ENCODE measurements at regions not wholly inside any gene's neighbourhood (a gene's known extent, or its start where the extent isn't known, plus 50 kb on each side); places are given as distances from the start of the nearest gene placed in this dataset.
"Not testable (repeated sequence)": the region's sequence is repeated elsewhere in the genome, so short reads cannot be mapped to it uniquely, and the experiment has no call there.

DNA sequence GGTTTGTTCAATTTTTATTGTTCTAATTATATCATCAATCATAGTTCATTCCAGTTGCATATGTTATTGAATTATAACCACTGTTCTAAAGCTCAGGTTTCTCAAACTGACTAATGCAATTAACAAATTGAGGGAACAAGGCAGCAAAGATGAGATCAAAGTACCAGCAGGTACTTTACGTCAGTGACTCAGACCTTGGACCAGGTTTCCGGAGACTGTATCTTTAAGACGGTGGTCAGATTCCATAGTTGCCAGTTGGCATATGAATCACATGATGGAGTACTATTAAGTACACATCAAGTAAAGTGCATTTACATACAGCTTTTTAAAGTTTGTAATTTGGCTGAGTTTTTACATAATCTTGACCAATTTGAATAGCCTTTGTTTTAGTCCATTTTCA, 583.6 kb upstream of the ROBO2 start:
- DNase-seq = no peak

DNA sequence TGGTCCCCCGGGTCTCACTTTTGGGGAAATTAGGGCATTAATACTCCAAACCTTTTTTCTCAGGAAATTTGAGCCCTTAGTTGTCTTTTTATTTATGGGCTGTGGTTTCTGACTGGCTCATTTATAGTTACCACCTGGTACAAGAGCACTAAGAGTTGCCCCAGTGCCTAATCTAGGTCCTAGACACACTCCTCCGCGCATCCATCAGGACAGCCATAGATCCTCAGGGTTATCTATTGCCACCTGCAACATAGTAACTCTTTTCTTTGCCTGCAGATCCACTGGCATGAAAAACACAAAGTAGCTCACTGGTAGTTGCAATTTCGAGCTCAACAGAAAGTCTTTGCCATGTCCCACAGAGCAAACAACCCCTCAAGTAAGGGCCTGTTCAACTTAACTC, 576.4 kb upstream of the ROBO2 start:
- DNase-seq = no peak

DNA sequence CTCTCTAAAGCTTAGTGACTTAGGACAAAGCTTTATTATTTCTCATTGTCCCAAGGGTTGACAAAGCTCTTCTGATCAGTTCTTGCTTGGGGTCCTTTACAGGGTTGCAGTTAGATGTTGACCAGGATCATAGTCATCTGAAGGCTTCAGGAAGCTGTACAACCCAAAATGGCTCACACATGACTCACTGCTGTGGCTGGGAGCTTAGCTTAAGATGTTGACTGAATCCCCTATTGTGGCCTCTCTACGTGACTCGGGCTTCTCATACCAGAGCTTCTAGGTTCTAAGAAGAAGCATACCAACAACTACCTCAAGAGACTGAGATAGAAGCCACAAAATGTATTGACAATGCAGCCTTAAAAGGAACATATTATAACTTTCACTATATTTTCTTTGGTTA, 569.6 kb upstream of the ROBO2 start:
- no peak for DNase-seq

DNA sequence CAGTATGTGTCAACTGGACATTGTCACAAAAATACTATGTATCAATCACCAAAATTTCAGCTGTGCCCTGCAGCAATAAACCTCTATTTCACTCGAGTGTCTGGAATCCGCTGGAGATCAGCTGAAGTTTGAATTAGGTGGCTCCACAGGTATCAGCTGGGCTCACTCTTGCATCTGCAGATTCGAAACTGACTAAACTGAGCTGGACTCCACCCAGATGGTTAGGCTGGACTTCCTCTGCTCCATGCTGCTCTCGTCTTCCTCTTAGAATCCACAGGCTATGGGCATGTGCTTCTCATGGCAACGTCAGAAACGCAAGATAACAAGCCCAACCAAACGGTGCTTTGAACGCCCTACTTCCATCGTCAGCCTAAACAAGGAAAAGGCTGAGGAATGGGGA, 565.3 kb upstream of the ROBO2 start:
- no peak for DNase-seq

DNA sequence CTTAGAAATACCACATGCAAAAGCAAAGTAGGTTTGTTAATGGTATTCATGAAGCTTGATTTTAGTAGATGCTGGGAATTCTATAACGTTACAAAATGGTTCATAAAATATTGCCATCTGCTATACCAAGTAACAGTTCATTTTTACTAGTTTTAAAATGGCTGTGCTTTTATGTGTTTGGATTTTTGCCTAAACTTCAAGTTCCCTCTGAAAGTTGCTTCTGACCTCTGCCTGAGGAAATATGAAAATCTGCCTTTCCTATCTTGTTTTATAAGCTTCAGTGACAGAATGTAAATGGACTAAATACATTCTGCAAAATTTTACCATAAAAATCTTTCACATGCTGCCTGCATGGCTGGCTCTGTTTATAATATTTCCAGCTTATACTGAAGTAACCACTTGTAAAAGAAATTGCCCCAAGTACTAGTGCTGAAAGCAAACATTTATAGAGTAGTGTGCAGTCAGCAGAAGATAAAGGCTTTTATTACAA, 560.7 kb upstream of the ROBO2 start:
- no peak for DNase-seq

DNA sequence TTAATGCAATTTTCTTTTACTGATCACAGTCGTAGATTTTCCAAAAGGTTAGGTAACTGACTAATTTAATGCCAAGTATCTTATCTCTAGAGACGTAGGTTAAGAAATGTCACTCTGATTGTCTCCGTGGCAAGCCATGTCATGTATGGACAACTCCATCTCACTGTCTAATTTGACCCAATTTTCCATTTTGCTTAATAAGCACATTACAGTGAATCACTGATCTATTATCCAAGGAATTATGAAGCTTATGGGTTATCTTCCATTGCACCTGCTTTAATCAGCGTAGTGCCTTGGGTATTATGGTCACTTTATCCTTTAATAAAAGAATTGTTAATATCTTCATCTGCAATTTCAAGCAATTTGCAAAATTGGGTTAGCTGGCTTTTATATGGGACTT, 557.4 kb upstream of the ROBO2 start:
- no peak for DNase-seq

DNA sequence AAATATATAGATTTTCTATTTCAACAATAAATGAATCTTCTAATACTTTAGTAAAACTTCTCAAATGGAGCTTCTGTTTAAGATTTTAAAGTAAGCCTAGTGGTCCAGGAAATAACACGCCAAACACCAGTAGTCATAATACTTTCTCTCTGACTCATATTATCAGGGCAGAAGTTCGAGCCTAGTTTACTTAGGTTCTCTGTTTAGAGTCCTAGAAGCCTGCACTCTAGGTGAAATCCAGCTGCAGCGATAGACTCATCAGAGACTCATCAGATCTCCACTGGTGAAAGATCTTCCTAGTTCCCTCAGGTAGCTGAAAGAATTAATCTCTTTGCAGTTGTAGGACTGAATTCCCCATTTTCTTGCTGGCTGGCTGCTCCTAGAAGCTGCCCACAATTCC, 552.5 kb upstream of the ROBO2 start:
- no peak for DNase-seq

DNA sequence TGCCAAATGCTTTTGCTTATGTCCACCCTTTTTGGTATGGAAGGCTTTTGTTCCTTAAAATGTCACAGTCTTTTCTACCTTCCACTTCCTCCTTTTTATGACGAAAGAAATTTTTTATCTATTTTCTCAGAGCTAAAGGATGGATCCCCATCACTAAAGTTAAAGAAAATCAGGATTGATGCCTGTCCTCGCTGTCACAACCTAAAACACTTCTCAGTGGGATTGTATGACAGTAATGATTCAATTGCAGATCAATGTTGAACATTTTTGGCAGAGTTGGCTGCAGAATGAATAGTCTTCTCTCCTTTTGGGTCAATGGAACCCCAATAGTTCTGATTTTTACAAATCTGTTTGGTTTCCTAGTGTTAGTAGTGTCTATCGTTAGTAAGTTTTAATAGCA, 549.8 kb upstream of the ROBO2 start:
- no peak for DNase-seq

DNA sequence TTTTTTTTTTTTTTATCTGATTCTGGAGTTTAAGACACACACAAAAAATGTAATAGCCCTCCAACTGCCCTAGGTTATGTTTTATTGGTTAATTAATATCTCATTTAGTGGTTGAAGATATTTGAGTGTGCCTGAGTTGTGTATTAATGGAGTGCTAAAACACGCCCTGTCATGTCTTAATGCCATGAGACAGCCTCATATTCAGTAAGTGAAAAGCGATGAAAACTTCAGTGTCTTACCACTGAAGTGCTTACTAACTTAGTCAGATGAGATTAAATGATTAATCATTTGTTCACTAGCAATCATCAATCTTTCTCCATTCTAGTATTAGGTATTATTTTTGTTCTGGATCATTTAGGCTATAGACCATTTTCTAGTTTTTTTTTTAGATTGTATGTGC, 544.7 kb upstream of the ROBO2 start:
- no peak for DNase-seq

DNA sequence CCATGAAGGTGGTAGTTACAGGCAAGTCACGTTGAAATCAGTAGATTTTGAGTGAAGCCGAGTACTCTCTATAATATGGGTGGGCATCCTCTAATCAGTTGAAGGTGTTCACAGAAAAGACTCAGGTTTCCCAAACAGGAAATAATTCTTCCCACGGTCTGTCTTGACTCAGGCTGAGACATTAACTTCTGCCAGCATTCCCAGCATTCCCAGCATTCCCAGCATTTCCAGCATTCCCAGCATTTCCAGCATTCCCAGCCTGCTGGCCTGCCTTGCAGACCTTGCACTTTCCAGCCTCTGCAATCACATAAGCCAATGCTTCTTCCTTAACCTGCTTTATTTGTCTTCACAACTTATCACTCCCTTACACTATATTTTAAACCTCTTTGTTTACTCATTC, 542.3 kb upstream of the ROBO2 start:
- no peak for DNase-seq

DNA sequence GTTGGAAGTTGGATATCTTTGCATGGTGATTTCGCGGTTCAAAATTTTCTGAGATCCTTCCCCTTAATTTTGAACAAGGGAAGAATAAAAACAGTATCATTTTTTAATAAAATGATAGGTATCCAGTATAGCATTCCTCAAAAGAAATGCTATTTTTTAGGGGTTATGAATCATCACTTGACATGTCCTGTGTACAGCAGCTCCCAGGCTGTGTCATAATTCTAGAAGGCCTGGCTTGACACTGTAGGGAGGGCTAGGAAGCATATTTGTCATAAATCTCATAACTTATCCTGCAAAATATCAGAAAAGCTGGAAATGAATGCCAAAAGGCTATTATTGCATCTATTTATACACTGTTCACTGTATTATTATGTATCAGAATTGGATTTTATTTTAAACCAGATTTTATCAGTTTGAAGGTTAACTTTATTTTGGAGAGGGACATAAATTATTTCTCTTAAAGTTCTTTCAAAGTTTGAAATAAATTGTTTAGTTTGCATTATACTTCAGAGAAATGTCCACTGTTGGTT, 539.1 kb upstream of the ROBO2 start:
- DNase-seq = no peak

DNA sequence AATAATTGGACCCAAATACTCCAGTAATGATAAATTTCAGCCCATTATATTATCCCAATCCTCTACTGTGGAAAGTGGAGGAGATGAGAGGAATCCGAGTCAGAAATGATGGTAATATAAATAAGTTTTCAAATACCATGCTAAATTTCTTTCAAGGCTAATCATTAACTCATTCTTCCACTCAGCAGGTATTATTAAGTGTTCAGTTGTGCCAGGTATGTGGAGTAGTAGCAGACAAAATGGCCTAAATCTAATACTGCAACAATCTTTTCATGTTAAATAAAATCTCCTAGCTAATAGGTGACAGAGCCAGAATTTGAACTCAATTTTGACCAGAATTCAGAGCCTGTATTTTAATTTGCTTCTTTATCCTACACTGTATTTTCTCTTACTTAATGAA, 538.6 kb upstream of the ROBO2 start:
- no peak for DNase-seq

DNA sequence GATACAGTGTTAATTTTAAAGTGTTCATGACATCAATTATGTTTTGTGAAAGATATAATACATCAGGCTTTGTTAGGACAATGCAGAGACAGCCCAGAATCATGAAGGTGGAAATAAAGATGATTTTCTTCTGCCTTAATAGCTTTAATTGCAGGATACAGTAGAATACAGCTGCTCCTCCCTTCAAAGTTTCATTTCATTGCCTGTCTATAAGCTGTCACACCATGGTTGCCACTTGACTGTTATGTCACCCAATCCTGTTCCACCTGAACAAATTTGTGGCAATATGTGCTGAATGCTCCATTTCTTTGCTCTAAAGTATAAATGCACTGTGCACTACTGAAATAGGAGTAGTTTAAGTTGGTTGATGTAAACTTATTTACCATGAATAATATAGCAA, 537.8 kb upstream of the ROBO2 start:
- DNase-seq = peak; percentile 24

DNA sequence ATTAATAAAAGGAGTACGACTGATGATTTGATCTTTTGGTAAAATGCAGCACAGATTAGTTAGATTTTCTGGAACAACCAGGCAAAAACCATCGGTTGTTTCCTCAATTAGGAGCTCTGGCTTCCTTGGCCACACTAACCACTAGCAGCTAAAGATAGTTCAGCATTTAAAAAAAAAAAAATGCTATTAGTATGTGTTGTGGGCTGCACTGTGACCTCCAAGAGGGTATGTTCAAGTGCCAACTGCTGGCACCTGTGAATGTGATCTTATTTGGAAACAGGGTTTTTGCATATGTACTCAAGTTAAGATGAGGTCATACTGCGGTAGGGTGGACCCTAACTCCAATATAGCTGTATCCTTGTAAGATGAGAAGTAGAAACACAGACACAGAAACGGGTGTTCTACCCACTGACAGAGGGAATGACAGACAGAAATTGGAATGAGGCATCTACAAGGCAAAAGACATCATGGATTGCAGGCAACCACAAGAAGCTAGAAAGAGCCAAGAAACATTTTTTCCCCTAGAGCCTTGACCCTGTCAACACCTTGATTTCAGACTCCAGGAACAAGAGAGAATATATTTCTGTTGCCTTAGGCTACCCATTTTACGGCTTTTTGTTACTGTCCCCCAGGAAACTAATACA, 534.6 kb upstream of the ROBO2 start:
- DNase-seq = no peak

DNA sequence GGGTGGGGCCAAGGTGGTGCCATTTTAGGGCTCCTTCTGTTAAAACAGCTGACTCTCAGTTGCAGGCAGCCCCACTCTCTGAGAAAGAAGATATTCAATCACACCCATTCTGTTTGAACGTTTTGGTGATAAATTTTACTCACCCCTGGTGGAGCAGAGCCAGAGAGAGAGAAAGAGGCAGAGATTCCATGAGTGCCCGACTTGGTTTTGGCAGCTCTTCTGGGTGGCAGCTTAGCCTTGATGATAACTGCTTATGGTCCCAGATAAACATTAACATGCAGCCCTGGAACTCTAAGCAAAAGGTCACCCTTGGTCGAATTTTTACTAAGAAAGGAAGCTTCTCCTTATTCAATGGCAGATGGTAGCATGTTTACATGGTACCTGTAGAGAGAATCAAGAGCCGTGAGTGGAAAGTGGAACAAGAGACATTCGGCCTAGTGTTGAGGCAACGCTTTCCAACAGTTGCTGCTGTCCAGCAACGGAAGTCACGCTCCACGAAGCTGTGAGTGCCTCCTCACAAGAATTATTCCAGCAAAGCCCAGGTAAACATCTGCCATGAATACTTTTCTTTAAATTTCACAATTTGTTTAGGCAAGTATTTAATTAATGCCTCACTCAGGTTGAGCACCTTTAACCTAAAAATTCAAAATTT, 530.6 kb upstream of the ROBO2 start:
- DNase-seq = no peak

DNA sequence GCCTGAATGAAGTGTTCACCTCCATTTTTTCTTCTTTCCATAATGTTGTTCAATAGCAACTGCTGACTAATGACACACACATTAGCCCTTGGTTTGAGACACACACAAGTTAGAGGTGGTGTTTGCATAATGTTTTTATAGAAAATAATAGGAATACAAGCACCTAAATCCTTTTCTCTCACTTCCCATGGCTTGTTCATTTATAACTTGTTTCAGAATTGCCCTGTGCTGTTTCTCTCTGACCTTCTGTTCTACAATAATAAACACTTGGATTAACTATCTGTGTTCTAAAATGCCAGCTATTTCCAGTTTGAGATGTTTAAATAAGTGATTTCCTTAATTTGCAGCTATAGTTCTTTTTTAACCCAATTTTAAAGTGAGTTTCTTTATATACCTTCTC, 525.1 kb upstream of the ROBO2 start:
- no peak for DNase-seq

DNA sequence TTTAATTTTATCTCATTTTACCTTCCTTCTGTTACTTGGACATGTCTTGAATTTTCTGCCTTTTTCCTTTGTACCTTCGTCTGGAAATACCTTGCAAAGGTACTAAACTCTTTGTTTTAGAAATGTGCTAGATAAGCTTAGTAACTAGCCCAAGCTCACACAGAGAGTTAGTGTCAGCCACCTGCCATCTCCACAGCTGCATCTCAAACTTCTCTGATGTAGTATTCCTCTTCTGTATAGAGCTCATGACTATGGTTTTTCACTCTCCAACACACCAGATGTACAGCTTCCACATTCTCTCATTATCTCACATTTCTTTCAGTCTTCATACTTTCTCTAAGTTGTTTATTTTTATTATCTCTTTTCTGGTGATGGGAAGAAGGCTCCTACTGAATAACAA, 516.6 kb upstream of the ROBO2 start:
- no peak for DNase-seq

DNA sequence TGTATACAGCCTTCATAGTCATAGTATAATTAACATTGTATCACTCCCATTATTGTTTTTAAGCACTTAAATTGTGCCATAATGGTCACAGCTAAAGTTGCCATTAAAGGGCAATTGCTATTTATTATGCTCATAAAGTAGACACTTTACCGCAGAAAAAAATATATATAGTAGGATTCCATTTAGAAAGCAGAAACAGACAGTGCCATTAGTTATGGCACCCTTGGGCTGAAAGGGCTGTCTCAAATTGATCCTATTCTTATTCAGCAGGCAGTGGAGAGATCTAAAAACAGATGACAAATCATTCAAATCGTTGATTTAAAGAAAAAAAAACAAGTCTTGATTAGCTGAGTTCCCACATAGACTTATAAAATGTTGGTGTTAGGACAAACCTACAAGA, 514.2 kb upstream of the ROBO2 start:
- DNase-seq = no peak

DNA sequence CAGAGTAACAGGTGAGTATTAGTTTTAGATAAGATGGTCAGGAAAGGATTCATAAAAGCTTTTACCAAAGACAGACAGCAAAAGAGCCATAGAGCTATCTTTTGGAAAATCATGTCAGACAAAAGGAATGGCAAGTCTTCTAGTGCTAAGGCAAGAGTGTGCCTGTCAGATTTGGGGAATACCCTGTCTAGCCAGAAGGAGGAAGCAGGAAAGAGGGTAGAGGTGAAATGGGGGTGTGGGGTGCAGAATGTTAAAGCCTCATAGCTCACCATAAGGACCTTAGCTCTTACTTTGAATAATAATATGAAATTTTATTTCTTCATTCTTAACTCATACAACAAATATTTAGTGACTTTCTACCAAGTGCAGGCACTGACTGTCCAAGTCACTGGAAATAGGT, 512.1 kb upstream of the ROBO2 start:
- DNase-seq = no peak

DNA sequence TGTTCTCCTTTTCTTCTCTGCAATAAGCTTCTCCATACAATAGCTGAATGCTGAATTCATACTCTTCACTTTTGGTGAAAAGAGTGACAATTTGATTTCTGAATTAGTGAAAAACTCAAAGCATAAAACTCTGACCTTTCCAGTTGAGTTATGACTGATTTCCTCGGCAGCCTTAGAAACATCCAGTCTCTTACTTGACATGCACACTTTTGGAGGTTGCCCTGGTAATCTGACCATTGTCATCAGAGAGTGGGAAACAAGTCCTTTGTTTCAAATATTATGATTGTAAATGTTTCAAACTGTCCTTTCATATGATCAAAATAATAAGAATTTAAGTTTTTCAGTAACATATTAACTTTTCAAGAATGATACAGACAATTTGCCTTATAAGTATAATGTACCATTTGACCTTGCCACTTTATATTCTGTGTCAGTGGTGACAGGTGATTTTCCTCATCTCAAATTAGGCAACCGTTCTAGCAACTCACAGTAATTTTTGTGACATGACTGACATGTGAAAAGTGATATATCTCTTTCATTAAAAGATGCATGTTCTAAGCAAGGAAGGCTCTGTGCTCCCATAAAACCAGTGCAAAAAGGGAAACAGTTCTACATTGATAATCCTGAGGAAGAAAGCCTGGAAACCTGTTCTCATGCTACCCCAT, 507.6 kb upstream of the ROBO2 start:
- no peak for DNase-seq

DNA sequence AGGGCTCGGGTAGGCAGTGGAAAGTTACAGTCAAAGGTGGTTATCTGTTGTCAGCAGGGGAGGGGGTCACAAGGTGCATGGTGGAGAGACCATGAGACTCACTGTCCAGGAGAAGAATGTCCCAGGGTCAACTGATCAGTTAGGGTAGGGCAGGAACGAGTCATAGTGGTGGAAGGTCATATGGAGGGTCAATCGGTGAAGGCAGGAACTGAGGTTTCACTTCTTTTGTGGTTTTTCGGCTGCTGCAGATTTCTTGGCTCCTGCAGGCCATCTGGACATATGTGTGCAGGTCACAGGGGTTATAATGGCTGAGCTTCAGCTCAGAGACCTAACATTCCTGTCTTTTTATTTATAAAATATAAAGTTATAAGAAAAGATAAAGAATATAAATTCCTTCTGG, 506.2 kb upstream of the ROBO2 start:
- DNase-seq = not testable (repeated sequence)

DNA sequence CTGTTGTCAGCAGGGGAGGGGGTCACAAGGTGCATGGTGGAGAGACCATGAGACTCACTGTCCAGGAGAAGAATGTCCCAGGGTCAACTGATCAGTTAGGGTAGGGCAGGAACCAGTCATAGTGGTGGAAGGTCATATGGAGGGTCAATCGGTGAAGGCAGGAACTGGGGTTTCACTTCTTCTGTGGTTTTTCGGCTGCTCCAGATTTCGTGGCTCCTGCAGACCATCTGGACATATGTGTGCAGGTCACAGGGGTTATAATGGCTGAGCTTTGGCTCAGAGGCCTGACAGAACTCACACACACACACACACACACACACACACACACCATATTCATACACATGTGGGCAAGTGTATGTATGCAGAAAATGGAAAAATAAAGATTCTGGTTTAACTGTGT, 502.0 kb upstream of the ROBO2 start:
- not testable (repeated sequence) for DNase-seq

DNA sequence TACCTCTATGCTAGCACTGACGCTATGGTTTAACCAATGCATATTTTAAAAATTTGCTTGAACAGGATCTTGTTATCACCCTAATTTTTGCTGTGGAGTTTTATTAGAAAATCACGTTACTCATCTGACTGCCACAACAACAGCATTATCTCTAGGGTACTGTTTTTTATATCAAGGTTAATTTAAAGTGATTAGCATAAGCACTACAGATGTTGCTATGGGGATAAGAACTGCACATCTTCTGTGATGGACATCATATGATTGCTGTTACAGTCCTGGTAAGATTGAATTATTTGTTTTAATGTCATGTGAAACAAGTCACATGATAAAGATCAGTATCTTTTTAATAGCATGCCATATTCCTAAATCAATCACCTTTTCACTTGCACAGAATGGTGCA, 492.2 kb upstream of the ROBO2 start:
- DNase-seq = no peak

DNA sequence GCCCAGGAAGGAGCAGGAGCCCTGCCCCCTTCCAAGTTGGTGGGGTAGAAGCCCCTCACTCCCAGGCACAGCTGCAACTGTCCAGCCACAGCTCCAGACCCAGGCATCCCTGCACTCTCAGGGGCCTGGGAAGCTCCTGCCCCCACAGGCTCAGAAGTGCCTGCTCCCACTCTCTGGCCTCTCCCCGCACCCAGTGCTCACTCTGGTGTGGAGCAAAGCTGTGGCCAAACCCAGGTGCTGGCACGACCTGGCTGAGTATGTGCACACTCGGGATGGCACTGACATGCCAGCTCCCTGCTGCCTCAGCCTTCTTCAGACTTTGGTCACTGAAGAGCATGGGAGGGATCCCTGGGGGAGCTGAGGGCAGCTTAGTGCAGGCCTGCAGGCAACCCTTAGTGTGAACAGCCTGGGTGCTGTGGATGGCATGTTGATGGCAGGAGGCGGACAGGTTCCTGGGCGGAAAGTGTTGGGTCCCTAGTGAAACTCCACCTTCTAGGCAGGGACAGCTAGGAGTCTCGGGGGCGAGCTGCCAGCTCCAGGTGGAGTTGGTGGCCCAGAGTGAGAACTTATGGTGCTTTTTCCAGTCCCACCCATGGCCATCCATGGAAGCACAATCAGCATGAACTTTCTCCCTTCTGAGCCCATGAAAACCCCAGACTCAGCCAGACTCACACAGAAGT, 489.2 kb upstream of the ROBO2 start:
- no peak for DNase-seq
